HG02981 (cell line): ENCODE measurements at regions not wholly inside any gene's neighbourhood (a gene's known extent, or its start where the extent isn't known, plus 50 kb on each side); places are given as distances from the start of the nearest gene placed in this dataset.

Experiments used
- ATAC-seq: cut with Tn5 transposase; IDR thresholded peaks from one replicate; pipeline ENCODE4 v1.9.1; 2021; ENCODE audit warnings: mild to moderate bottlenecking, moderate library complexity; ENCODE audit not compliant: unreplicated experiment

DNA sequence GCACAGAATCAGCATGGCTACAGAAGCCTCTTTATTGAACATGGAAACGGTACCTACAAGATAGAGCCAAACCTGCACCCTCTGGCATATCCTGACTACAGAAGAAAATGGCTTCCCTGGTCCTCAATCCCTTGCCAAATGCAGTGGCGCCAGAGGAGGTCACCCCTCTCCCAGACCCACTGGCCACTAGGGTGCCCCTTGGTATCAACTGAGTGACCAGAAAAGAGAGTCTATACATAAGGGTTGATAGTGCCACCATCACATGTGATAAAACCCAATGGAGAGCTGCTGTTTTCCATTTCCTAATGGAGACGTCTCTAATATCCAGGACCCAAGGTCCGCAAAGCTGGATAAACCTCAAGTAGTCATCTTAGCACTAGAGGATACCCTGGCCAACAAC lies 52.7 kb upstream of the ALK start:
- no peak for ATAC-seq

DNA sequence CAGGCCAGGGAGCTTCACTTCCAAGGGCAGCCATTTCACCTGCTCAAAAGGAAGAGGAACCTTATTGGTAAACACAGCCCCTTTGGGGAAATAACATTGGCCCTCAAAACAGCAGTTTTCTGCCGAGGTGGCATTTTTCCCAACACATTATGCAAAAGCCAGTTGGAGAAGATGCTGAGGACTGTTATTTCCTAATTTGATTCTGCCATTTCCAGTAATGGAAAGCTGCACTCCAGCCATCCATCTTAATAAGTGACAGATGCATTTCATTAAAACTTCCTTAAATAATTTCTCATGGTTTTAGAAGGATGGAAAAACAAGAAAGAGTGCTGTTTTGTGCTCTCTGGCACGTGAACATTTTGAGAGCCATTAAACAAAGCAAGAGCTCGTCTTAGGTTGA lies 55.9 kb upstream of the ALK start:
- no peak for ATAC-seq

DNA sequence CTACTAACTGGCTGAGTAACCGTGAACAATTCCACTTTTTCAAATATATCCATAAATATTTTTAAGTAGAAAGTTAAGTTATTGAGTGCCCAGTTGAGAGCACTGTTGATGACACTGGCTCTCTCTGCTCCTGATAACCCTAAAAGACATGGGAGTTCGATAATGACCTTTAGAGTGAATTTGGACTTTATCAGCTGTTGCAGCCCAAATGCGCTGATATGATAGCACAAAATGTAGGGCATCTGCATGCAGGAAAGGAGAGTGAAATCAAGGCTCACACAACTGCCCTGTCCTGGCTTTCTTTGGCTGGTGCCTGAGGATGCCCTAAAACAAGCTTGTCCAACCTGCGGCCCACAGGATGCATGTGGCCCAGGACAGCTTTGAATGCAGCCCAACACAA lies 60.0 kb upstream of the ALK start:
- ATAC-seq: no peak

DNA sequence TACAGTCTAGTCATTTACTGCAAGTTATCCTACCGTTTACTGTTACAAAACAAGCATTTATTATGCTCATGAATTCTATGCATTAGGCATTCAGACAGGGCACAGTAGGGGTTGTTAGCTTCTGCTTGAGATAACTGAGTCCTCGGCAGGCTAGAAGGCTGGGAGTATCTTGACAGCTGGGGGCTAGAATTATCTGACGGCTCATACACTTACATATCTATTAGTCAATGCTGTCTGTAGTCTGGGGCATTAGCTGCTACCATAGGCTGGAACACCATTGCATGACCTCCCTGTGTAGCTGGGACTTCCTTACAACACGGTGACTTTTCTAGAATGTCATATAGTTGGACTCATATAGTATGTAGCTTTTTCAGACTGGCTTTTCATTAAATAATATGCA lies 61.9 kb upstream of the ALK start:
- no peak for ATAC-seq

DNA sequence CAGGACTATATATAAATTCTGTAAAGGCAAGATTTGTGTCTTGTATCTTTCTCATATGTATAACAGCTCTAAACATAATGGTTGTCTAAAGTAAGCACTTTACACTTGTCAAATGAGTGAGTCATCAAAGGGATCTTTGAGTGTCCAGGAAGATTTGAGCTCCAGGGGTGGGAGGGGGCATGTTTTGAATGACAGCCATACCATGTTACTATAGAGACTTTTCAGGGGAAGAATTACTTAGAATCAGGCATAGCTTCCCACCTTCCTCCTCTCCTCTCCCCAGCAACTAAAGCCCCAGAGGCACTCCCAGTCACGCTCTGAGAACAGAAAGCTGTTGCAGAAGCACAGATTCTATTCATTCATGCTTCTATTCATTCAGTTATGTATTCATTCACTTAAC lies 65.8 kb upstream of the ALK start:
- ATAC-seq: no peak

DNA sequence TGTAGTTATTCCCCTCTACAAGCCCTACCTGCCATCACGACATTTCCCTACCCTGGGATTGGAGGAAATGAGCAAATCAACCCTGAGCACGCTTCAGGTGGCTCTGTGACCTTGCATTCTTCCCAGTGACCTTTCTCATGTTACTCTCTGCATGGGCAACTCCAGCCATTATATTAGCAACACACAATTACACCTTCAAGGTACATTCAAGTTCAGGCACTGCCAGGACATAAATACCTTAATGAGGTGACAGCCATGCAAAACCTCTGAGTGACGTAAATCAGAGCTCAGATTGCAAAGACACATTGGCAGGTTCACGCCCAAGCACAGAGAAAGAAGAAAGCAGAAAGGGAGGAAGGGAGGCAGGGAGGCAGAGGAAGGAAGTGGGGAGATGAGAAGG lies 68.7 kb upstream of the ALK start:
- no peak for ATAC-seq

DNA sequence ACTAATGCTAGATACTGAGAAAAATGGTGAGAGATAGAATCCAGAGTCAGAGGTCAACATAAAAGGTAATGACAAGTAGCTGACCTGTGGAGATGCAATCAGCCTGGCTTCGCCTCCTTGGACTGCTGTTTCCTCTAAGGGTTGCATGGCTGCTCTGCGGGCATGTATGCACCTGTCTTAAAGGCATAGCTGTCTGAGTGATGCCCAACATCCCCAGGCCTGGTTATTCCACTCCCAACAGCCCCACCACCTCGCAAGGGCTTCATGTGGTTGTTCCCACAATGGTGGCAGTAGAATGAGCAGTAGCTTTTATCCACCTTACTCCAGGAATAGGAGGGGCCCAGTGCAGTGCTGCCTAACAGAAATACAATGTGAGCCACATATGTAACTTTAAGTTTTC lies 69.7 kb upstream of the ALK start:
- no peak for ATAC-seq

DNA sequence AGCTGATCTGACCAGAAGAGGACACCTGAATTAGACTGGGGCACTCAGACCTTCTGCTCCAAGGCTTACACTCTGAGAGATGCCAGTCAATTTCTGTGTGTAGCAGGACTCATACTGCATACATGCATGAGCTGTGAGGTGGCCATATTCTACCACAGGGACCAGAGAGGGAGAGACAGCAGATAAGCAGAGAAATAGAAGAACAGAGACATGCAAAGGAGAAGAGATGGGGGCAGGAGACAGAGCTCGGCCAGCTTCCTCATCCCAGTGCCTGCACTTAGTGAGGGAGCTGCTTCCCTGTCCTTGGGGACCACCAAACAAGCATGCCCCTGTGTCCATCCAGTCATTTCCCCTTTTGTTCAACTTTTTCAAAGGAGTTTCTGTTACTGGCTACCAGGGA lies 73.9 kb upstream of the ALK start:
- ATAC-seq: no peak

DNA sequence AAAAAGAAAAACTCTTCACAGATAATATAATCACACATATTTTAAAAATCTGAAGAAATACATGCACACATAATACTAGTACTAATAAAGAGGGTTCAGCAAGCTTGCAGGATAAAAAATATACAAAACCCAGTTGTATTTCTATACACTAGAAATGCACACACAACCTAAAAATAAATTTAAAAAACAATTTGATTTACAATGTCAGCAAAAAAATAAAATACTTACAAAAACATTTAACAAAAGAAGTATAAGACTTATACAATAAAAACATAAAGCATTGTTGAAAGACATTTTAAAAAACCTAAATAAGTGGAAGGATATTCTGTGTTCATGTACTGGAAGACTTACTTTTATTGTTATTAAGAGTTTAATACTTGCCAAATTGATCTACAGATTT lies 81.7 kb upstream of the ALK start:
- ATAC-seq: no peak

DNA sequence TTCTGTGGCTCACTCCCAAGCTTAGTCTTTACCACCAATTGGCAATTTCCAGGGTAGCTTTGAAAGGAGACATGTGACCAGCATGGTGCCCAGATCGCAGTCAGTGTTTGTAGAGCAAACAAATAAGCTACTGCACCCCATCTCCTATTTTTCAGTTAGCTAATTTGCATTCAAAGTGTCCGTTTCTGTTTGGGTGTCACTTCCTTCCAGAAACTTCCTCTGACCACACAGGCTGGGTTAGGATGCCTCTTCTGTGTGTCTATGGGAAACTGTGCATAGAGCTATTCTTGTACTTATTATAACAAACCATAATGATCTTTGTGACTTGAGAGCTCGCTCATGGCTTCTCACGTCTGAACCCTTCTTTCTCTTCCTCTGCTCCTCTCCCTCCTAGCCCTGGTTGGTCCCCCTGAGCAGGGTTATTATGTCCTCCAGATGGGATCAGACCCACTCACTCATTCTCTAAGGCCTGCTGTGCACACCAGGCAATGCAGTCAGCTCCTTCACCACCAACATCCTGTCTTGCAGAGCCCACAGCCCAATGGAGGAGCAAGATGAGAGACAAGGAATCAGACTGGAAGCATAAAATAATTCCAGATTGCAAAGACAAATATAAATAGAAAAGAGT lies 101.2 kb upstream of the ALK start:
- ATAC-seq: peak; percentile 50

DNA sequence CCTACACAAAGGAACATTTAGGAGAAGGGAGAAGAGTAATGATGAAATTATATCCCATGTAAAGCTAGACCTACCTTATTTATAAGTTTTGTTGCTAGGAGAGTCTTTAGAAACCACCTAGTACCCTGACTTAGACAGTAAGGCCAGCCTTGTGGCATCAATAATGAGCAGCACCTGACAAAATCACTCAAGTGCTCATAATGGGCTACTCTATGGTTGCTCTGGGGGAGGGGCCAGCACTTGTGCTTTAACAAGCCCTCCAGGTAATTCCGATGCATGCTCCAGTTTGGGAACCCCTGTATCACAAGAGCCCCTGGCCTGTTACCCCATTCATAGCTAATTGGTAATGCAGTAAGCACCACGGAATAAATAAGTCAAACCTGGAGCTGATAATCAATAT lies 102.9 kb upstream of the ALK start:
- no peak for ATAC-seq

DNA sequence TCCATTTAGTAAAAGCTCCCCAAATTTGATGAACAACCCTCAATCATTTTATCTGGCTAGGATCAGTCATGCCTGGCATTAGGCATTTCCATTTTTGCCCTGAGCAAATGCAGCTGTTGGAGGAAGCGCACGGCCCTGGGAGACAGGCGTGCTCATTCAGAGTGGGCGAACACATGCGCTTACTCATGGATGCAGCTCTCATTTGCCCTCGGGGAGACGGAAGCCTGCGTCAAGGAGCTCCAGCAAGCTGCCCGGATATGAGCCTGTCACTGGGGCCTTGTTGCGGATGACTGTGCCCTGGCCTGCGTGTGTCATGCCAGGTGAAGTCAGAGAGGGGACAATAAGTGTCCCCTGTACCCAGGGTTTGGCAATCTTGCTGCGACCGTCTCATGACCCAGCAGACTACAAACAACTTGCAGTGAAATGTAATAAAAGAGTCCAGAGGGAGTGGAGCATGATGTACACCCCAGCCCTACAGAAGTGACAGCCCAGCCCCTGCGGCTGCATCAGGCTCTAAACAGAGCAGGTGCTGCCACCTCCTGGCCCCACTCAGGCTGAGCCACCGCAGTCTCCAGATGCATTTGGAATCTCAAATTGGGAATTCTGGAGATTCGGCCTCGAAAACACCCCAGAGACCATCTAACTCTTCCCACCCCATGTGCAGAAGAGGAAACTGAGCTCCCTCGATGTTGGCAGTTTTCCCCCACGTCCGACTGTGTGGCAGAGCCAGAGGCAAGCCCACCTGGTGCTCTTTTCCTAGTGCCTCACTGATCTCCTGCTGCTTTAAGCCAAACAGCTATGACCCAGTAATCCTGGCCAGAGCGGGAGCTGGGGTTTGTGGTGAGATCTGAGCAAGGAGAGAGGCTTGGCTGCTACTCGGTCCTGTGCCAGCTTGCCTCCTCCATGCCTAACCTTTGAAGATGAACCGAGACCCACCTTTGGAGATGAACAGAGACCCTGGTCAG lies 105.0 kb upstream of the ALK start:
- ATAC-seq: no peak

DNA sequence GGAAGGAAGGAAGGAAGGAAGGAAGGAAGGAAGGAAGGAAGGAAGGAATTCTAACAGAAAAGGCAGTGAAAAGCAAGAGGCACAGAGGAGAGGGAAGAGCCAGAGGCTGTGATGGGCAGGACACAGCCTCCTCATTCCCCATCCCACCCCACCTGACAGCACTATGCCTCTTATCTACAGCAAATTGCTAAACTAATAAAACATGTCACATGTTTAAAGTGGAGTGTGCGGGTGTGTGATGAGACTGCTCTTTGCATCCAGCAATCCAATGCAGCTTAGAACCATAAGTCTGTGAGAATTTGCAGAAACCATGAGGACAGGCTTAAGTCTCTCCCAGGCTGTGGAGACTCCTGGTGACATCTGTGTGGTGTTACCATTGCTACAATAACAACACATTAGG lies 108.4 kb upstream of the ALK start:
- no peak for ATAC-seq

DNA sequence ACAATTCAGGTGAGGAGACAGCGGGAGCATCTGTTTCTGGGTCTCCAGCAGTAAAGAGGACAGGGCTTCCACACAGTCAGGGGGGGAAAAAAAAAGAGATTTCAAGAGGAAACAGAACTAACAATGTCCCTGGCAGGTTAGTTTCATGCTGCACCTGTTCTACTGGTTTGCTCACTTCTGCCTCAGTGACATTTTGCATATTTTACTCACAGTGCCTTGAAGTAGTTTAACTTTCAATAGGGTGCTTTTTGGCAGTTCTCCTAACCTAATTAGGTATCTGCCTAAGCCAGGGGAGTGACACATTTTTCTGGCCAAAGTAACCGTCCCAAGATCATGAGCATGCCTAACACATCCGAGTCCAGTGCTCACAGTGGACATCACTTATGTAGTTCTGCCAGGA lies 109.0 kb upstream of the ALK start:
- ATAC-seq: no peak

DNA sequence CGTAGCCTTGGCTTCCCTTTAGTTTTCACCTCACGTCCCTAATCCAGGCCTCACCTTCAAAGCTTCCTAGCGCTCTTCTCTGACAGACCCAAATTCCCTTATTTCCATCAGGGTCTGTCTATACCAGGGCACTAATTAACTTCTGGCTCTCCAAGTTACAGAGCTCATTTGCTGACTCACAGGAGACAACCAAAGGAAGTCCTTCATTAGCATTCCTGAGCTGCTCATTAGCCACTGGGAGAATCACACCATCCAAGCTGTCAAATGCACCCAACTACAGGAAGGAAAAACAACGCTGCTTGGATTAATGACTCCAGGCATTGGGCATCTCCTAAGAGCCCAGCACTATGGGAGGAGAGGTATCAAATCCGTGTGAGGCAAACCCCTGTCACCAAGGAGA lies 109.8 kb upstream of the ALK start:
- no peak for ATAC-seq

DNA sequence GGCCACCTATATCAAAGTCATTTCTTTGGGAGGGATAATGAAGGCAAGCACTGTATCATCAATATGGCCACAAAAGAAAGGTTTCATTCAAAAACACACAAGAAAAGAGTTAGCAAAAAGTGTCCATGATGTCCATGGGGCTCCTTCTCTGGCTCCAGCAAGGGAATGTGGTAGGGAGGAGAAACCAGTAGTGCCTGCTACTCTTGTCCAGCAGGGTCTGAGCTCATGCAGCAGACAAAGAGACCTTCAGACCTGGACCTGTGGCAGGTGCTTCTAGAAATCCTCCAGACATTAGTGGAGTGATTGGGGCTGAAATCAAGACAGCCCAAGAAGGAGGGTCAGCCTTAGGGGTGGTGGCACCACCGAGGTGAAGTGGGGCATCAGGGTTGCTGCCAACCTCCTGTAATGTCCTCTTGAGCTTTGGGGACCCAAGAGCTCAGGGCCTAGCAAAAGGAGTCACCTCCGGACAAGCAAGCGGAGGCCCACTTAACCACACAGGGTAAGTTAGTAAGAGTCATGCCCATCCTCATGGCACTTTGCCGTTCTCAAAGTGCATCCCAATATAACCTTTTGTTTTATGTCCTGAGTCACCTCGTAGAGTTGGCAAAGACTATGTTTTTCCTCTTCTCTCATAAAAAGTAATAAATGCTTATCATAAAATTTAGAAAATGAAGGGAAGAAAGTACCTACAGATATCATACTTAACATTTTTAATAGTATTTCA lies 112.6 kb upstream of the YPEL5 start:
- no peak for ATAC-seq

DNA sequence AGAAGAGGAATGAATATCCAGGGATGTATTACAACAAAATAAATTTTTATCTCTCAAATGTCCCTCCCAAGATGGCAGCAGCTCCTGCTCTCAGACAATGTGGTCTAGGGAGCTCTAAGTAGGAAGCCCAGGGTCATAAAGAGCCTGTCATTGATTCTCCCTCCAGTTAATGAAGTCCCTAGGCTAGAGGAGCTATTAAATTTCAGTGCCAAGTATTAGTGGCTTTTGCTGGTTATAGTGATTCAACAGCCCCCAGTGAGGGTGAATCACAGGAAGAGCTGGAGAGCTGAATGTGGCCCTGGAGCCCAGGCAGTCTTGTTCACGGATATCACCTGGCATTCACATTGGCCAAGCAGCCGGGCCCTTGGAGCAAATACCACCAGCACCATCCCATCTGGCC lies 109.8 kb upstream of the YPEL5 start:
- no peak for ATAC-seq

DNA sequence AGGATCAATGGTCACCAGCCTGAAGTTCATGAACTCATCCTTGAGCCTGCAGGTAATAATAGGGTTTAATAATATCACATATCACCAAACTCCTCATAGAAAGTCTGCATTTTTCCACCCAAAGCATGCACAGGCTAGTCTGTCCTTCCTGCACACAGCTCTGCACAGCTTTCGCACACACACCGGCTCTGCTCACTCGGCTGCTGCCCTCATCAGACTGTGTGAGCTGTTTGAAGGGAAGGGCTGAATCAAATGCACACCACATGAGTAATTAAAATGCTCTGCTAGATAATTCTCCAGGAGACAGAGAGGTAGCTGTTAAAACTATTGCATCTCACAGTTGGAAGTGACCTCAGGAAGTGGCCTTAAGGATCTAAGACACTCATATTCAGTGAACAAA lies 108.4 kb upstream of the YPEL5 start:
- ATAC-seq: no peak

DNA sequence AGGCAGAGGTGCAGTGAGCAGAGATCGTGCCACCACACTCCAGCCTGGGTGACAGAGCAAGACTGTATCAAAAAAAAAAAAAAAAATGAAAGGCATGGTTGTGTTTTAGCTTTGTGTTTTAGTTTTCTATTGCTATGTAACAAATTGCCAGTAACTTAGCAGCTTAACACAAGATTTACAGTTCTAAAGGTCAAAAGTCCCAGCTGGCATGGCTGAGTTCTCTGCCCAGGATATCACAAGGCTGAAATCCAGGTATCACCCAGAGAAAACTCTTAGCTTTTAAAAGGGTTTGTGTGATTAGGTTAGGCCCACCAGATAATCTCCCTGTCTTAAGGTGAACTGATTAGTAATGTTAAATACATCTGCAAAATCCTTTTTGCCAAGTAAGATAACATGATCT lies 107.7 kb upstream of the YPEL5 start:
- ATAC-seq: no peak

DNA sequence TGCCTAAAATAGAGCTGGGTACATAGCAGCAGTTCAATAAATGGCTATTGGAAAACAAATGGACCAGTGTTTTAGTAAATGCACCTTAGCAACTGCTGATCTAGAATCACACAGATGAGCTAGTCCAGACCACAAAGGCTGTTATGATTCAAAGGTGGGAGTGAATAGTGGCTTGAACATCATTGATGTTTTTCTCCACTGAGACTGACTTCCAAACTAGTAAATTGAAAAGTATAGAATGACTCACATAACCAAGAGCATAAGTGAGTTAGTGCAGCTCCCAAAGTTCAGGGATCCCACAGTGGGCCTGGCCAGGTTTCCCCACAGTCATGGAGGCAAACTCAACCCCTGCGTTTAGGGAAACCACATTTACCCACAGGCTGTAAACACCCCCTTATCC lies 106.7 kb upstream of the YPEL5 start:
- no peak for ATAC-seq

DNA sequence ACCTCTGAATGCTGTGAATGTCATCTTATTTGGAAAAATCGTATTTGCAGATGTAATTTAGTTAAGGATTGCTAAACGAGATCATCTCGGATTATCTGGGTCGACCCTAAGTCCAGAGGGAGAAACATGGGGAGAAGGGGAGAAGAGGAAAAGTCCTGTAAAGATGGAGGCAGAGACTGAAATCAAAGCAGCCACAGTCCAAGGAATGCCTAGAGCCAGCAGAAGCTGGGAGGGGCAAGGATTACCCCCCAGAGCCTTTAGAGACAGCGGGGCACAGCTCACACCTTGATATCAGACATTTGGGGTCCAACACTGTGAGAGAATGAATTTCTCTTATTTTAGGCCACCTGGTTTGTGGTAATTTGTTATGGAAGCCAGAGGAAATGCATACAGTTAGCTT lies 104.9 kb upstream of the YPEL5 start:
- ATAC-seq: no peak

DNA sequence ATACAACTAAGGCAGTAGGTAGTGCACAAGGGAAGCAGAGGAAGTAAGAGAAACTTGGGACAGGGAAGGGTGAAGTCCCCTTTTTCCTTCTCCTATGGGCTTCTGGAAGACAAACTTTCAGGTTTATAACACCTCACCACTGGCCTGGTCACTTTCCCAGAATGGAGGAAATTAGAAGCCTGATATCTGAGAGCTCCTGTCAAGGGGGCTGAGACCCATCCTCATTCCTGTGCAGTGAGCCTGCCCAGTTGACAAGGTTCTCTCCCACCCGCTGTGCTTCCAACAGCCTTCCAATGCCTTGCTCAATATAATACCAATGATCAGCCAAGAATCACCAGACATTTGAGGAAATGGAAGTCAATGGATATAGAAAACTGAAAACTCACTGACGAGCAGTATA lies 100.4 kb upstream of the YPEL5 start:
- ATAC-seq: no peak
